A549 (cell line): ENCODE measurements at regions not wholly inside any gene's neighbourhood (a gene's known extent, or its start where the extent isn't known, plus 50 kb on each side); places are given as distances from the start of the nearest gene placed in this dataset.

Experiments
- JUNB ChIP-seq: fragments of >200 bp; sonication (Bioruptor Twin); formaldehyde crosslinking; IDR thresholded peaks from 2 replicates; pipeline ENCODE4 v1.6.1; 2016
- KDM1A ChIP-seq: fragments of 200-600 bp; sonication (generic); IDR thresholded peaks from 2 replicates; pipeline ENCODE4 v1.6.1; 2016; ENCODE audit warnings: low read depth, mild to moderate bottlenecking
- MYC ChIP-seq: IDR thresholded peaks from 2 replicates; pipeline ENCODE4 v1.6.1; 2012; ENCODE audit warnings: mild to moderate bottlenecking, inconsistent platforms, low read length, improper control_type of control experiment, borderline replicate concordance
- POLR2AphosphoS2 ChIP-seq: conservative IDR thresholded peaks from 2 replicates; pipeline ENCODE4 v1.6.1; 2012; ENCODE audit warnings: low read length, improper control_type of control experiment, inconsistent platforms
- RFX5 ChIP-seq: fragments of 450-650 bp; IDR thresholded peaks from 2 replicates; pipeline ENCODE4 v1.7.1; 2014; ENCODE audit warnings: antibody characterized with exemption, mild to moderate bottlenecking, moderate library complexity
- SMC3 ChIP-seq: fragments of >200 bp; sonication (Bioruptor Twin); formaldehyde crosslinking; IDR thresholded peaks from 3 replicates; pipeline ENCODE4 v1.6.1; 2018; ENCODE audit warnings: inconsistent platforms
- TF ChIP-seq, protein P1 (sequence below): fragments of >200 bp; sonication (Bioruptor Twin); formaldehyde crosslinking; IDR thresholded peaks from 3 replicates; pipeline ENCODE4 v1.5.1; 2016
- TF ChIP-seq, protein P2 (sequence below): fragments of 200-600 bp; sonication (generic); IDR thresholded peaks from 2 replicates; pipeline ENCODE4 v1.6.1; 2016; ENCODE audit warnings: antibody characterized with exemption, mild to moderate bottlenecking, moderate library complexity

DNA sequence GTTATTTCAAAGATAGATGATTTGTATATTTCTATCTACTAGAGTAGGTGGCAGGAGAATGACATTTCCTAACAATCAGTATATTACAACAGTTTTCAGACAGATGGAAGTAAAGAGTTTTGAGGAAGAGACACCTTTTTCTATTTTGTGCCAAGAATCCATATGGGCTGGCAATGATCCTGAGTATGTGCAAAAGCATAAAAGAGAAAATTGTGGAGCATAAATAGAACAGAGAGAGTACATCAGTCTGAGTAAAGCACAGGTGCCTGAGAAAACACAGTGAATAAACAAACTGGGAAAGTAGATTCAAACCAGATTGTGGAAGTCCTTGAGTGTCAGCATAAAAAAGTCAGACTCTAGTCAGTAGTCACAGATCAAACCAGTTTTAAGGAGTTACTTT lies 96.8 kb upstream of the WDR44 start:
- TF ChIP-seq, protein P1, sequence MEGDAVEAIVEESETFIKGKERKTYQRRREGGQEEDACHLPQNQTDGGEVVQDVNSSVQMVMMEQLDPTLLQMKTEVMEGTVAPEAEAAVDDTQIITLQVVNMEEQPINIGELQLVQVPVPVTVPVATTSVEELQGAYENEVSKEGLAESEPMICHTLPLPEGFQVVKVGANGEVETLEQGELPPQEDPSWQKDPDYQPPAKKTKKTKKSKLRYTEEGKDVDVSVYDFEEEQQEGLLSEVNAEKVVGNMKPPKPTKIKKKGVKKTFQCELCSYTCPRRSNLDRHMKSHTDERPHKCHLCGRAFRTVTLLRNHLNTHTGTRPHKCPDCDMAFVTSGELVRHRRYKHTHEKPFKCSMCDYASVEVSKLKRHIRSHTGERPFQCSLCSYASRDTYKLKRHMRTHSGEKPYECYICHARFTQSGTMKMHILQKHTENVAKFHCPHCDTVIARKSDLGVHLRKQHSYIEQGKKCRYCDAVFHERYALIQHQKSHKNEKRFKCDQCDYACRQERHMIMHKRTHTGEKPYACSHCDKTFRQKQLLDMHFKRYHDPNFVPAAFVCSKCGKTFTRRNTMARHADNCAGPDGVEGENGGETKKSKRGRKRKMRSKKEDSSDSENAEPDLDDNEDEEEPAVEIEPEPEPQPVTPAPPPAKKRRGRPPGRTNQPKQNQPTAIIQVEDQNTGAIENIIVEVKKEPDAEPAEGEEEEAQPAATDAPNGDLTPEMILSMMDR = no peak
- TF ChIP-seq, protein P2, sequence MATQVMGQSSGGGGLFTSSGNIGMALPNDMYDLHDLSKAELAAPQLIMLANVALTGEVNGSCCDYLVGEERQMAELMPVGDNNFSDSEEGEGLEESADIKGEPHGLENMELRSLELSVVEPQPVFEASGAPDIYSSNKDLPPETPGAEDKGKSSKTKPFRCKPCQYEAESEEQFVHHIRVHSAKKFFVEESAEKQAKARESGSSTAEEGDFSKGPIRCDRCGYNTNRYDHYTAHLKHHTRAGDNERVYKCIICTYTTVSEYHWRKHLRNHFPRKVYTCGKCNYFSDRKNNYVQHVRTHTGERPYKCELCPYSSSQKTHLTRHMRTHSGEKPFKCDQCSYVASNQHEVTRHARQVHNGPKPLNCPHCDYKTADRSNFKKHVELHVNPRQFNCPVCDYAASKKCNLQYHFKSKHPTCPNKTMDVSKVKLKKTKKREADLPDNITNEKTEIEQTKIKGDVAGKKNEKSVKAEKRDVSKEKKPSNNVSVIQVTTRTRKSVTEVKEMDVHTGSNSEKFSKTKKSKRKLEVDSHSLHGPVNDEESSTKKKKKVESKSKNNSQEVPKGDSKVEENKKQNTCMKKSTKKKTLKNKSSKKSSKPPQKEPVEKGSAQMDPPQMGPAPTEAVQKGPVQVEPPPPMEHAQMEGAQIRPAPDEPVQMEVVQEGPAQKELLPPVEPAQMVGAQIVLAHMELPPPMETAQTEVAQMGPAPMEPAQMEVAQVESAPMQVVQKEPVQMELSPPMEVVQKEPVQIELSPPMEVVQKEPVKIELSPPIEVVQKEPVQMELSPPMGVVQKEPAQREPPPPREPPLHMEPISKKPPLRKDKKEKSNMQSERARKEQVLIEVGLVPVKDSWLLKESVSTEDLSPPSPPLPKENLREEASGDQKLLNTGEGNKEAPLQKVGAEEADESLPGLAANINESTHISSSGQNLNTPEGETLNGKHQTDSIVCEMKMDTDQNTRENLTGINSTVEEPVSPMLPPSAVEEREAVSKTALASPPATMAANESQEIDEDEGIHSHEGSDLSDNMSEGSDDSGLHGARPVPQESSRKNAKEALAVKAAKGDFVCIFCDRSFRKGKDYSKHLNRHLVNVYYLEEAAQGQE = no peak
- TF ChIP-seq RFX5 (no peak), SMC3 (no peak), MYC (no peak), KDM1A (no peak), JUNB (no peak), POLR2AphosphoS2 (no peak)
